ENCODE measurements at regions not wholly inside any gene's neighbourhood (a gene's known extent, or its start where the extent isn't known, plus 50 kb on each side); places are given as distances from the start of the nearest gene placed in this dataset.

DNA sequence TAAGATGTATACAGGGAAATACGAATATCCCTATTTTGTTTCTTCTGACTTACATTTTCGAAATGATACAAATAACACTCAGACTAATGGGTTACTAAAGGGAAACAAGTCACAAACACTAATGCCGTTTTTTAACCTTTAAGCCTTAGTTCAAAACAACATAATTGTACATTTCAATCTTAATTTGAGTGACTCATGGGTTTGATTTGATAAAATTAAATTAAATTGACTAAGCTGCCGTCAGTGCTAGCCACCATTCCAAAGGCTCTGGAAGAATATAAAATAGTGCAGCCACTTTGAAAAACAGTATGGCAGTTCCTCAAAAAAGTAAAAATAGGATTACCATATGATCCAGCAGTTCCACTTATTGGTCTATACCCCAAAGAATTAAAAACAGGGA is 133.8 kb upstream of the NT5C1B start:
- H3K27me3 Mint-ChIP-seq (ENCODE audit: low read depth), result no peaks in the 10 kb centered on the region
- no peaks in the 10 kb centered on the region for H3K9me3 Mint-ChIP-seq (ENCODE audit: low read depth)
- no peak overlapping the region for H3K27ac Mint-ChIP-seq (ENCODE audit: unreplicated experiment)
- TF ChIP-seq CTCF (IDR thresholded peaks at IDR 0.05), result no peak
- no peaks in the 10 kb centered on the region for H3K36me3 Mint-ChIP-seq (ENCODE audit: low read depth)
- H3K4me1 Mint-ChIP-seq (ENCODE audit: low read depth), result peaks cover 30% of the 10 kb centered on the region
- DNase-seq (ENCODE audit: low spot score), result no peak
- no peak overlapping the region for H3K4me3 Mint-ChIP-seq (ENCODE audit: unreplicated experiment)

GRCh38 chr2:18722101-18722500 is 132.7 kb upstream of the NT5C1B start:
- H3K27me3 Mint-ChIP-seq (ENCODE audit: low read depth), result no peaks in the 10 kb centered on the region
- no peak for TF ChIP-seq CTCF (IDR thresholded peaks at IDR 0.05)
- H3K27ac Mint-ChIP-seq (ENCODE audit: unreplicated experiment), result no peak overlapping the region
- H3K4me1 Mint-ChIP-seq (ENCODE audit: low read depth), result peaks cover 30% of the 10 kb centered on the region
- DNase-seq (ENCODE audit: low spot score), result no peak
- H3K4me3 Mint-ChIP-seq (ENCODE audit: unreplicated experiment), result no peak overlapping the region
- no peaks in the 10 kb centered on the region for H3K36me3 Mint-ChIP-seq (ENCODE audit: low read depth)
- no peaks in the 10 kb centered on the region for H3K9me3 Mint-ChIP-seq (ENCODE audit: low read depth)

DNA sequence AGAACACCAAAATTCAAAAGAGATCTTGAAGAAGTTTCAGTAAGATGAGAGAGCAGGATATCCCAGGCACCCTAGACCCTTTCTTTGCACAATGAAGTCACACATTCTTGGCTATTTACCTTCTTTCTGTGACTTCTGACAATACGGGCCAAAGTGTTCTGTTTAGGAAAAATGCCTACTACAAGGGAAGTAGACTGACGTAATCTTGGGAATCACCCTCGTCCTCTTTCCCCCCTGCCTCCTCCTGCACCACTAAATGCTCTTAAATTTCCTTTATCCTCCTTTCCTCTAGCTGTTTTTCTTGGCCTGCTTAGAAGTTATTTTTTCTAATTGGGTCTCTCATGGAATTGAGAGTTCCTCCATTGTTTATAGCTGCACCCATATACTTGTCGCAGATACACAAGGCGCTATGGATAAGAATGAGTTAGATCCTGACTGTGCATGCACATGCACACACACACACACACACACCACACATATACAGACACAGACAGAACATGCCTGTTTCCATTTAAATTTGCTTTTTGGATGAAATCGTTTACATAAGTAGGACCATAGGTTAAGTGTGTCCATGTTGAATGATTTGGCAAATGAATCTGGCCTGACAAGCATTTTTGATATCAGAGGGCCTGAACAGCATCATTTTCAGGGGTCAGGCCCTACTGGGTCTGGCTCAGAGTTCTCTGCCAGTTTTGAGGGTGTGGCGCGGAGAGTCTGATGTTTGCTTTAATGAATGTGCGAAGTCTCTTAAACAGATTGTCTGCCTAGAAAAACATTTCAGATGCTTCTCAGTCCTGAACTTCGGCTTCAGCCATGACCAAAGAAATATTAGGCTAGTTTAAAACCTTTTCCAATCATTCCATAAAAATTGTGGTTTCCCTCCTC is 131.9 kb upstream of the NT5C1B start:
- Mint-ChIP-seq H3K9me3 (ENCODE audit: low read depth) (no peaks in the 10 kb centered on the region), H3K4me1 (ENCODE audit: low read depth) (peaks cover 30% of the 10 kb centered on the region), H3K4me3 (ENCODE audit: unreplicated experiment) (no peak overlapping the region), H3K27me3 (ENCODE audit: low read depth) (no peaks in the 10 kb centered on the region), H3K27ac (ENCODE audit: unreplicated experiment) (peak overlapping the region; percentile 77), H3K36me3 (ENCODE audit: low read depth) (no peaks in the 10 kb centered on the region)
- TF ChIP-seq CTCF (IDR thresholded peaks at IDR 0.05), result no peak
- DNase-seq (ENCODE audit: low spot score), result no peak

- DNase-seq (ENCODE audit: low spot score), result no peak
- no peak for TF ChIP-seq CTCF (IDR thresholded peaks at IDR 0.05)
- peak overlapping the region; percentile 77 for H3K27ac Mint-ChIP-seq (ENCODE audit: unreplicated experiment)
- no peaks in the 10 kb centered on the region for H3K36me3 Mint-ChIP-seq (ENCODE audit: low read depth)
- no peaks in the 10 kb centered on the region for H3K9me3 Mint-ChIP-seq (ENCODE audit: low read depth)
- H3K27me3 Mint-ChIP-seq (ENCODE audit: low read depth), result no peaks in the 10 kb centered on the region
- H3K4me3 Mint-ChIP-seq (ENCODE audit: unreplicated experiment), result no peak overlapping the region
- H3K4me1 Mint-ChIP-seq (ENCODE audit: low read depth), result peaks cover 30% of the 10 kb centered on the region
These were observed 130.8 kb upstream of the NT5C1B start for GRCh38 chr2:18719978-18720775.

DNA sequence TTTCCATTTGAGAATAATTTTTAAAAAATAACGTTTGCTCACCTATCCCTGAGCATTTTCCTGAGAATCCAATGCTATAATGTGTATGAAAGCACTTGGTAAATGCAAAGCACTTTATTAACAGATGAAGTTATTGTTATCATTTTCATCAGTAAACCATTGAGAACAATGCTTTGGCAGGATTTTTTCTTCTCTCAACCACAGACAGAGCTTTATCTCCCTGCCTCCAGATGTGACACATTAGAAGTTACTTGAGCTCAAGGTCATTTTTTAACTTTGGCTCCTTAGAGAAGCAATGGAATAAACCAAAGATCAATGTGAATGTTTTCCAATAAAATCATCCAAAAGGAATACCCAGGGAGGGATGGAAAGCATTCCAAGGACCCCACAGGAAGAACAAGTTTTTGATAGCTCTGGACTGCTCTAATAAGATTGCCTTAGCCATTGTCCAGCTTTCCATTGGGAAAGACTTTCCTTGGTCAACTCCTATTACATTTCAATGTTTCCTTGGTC is 118.9 kb upstream of the NT5C1B start:
- Mint-ChIP-seq H3K4me3 (ENCODE audit: unreplicated experiment) (no peak overlapping the region), H3K4me1 (ENCODE audit: low read depth) (peaks cover 3% of the 10 kb centered on the region), H3K9me3 (ENCODE audit: low read depth) (peaks cover 7% of the 10 kb centered on the region), H3K27me3 (ENCODE audit: low read depth) (no peaks in the 10 kb centered on the region), H3K27ac (ENCODE audit: unreplicated experiment) (no peak overlapping the region), H3K36me3 (ENCODE audit: low read depth) (peaks cover 2% of the 10 kb centered on the region)
- no peak for DNase-seq (ENCODE audit: low spot score)
- TF ChIP-seq CTCF (IDR thresholded peaks at IDR 0.05), result no peak
